ENCODE measurements at regions not wholly inside any gene's neighbourhood (a gene's known extent, or its start where the extent isn't known, plus 50 kb on each side); places are given as distances from the start of the nearest gene placed in this dataset.

- no peak for DNase-seq (ENCODE audit: low read depth)
- TF ChIP-seq CTCF (conservative IDR thresholded peaks at IDR 0.05; ENCODE audit: low read depth, low read length) = no peak
Observed at GRCh38 chr3:105013657-105014056, 353.1 kb upstream of the ALCAM start.

DNA sequence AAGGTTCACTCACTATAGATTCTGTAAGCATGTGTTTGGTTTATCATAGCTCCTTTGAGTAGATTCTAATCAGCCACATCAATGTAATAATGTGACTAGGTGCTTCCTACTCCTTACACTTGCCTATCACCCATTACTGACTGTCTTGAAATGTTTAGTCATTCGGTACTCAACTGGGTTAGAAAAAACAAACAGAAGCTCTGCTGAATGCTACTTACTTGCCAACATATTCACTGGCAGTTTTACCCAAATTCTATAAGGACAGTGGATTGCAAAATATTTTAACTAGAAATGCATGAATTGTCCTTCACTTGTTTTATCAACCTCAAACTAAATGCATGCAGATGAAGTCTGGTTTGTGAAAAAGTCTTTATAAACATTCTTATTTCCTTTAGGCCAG is 352.1 kb upstream of the ALCAM start:
- TF ChIP-seq CTCF (conservative IDR thresholded peaks at IDR 0.05; ENCODE audit: low read depth, low read length) = no peak
- no peak overlapping the region for H3K4me3 ChIP-seq (ENCODE audit: low read depth, low read length)
- DNase-seq (ENCODE audit: low read depth) = no peak

More at GRCh38 chr3:105013657-105014056, 353.1 kb upstream of the ALCAM start:
- no peak overlapping the region for H3K4me3 ChIP-seq (ENCODE audit: low read depth, low read length)

- DNase-seq (ENCODE audit: low read depth) = no peak
- H3K4me3 ChIP-seq (ENCODE audit: low read depth, low read length) = no peak overlapping the region
- no peak for TF ChIP-seq CTCF (conservative IDR thresholded peaks at IDR 0.05; ENCODE audit: low read depth, low read length)
Observed at GRCh38 chr3:105022813-105023212, 343.9 kb upstream of the ALCAM start.

DNA sequence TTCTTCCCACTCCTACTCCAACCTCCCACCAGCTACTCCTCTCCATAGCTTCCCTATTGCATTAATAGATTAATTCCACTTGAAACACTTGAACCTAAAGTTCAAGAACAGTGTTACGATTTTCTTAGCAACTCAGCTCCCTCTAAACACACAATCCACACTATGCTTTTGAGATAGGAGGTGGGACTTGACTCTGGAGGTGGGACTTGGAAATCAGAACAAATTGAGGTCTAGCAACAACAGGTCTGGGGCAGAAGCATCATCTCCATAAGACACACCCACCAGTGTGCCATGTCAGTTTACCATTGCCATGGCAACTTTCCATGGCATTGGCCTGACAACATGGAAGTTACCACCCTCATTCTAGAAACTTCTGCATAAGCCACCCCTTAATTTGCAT is 336.5 kb upstream of the ALCAM start:
- no peak for TF ChIP-seq CTCF (conservative IDR thresholded peaks at IDR 0.05; ENCODE audit: low read depth, low read length)
- no peak overlapping the region for H3K4me3 ChIP-seq (ENCODE audit: low read depth, low read length)
- no peak for DNase-seq (ENCODE audit: low read depth)

DNA sequence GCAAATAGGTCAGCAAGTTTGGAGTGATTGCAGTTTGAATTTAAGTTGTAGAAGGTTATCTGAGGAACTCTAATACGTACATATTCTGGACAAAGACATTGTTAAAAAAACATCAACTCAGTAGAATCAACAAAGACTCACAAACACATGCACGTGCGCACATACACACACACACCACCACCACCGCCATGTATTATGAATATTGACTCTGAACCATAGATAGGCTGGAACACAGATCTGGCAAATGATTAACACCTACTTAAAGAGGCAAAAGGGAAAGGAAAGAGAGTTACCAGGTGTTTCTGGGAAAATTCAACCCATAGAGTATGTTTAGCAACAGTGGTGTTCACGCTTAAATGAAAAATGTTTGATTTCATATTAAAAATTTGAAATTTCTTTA is 334.2 kb upstream of the ALCAM start:
- no peak for TF ChIP-seq CTCF (conservative IDR thresholded peaks at IDR 0.05; ENCODE audit: low read depth, low read length)
- no peak overlapping the region for H3K4me3 ChIP-seq (ENCODE audit: low read depth, low read length)
- no peak for DNase-seq (ENCODE audit: low read depth)

- H3K4me3 ChIP-seq (ENCODE audit: low read depth, low read length) = no peak overlapping the region
- TF ChIP-seq CTCF (conservative IDR thresholded peaks at IDR 0.05; ENCODE audit: low read depth, low read length) = no peak
- DNase-seq (ENCODE audit: low read depth) = no peak
Observed at GRCh38 chr3:105033081-105033480, 333.6 kb upstream of the ALCAM start.

- no peak overlapping the region for H3K4me3 ChIP-seq (ENCODE audit: low read depth, low read length)
- no peak for TF ChIP-seq CTCF (conservative IDR thresholded peaks at IDR 0.05; ENCODE audit: low read depth, low read length)
- no peak for DNase-seq (ENCODE audit: low read depth)
Observed at GRCh38 chr3:105039004-105039403, 327.7 kb upstream of the ALCAM start.
